ELR (cell line): ENCODE measurements at regions not wholly inside any gene's neighbourhood (a gene's known extent, or its start where the extent isn't known, plus 50 kb on each side); places are given as distances from the start of the nearest gene placed in this dataset.

Experiments
- DNase-seq: peaks from one replicate; pipeline ENCODE4 v3.0.0-alpha.2; 2015; ENCODE audit warnings: low read depth

- DNase-seq, result no peak
Observed at GRCh38 chr3:193874997-193875593, 260.9 kb upstream of the HES1 start.

GRCh38 chr3:193875601-193876321, 260.2 kb upstream of the HES1 start:
- no peak for DNase-seq

- DNase-seq, result no peak
Observed at GRCh38 chr3:193879099-193879863, 256.7 kb upstream of the HES1 start.

- DNase-seq, result no peak
Observed at GRCh38 chr3:193879864-193880242, 256.1 kb upstream of the HES1 start.

- no peak for DNase-seq
Observed at GRCh38 chr3:193882091-193882490, 253.9 kb upstream of the HES1 start.

GRCh38 chr3:193883551-193883950, 252.4 kb upstream of the HES1 start:
- peak; percentile 63 for DNase-seq

GRCh38 chr3:193884027-193884426, 251.9 kb upstream of the HES1 start:
- DNase-seq, result no peak

GRCh38 chr3:193884652-193885051, 251.3 kb upstream of the HES1 start:
- no peak for DNase-seq

- no peak for DNase-seq
Observed at GRCh38 chr3:193885832-193886231, 250.1 kb upstream of the HES1 start.

GRCh38 chr3:193890016-193890897, 245.7 kb upstream of the HES1 start:
- DNase-seq, result no peak

- DNase-seq, result no peak
Observed at GRCh38 chr3:193894121-193894863, 241.7 kb upstream of the HES1 start.

GRCh38 chr3:193895409-193895808, 240.5 kb upstream of the HES1 start:
- no peak for DNase-seq

- DNase-seq, result no peak
Observed at GRCh38 chr3:193896419-193896818, 239.5 kb upstream of the HES1 start.

GRCh38 chr3:193897288-193897687, 238.7 kb upstream of the HES1 start:
- no peak for DNase-seq

- no peak for DNase-seq
Observed at GRCh38 chr3:193897731-193898180, 238.2 kb upstream of the HES1 start.

GRCh38 chr3:193899001-193899400, 236.9 kb upstream of the HES1 start:
- DNase-seq, result no peak

- no peak for DNase-seq
Observed at GRCh38 chr3:193901007-193901406, 234.9 kb upstream of the HES1 start.

GRCh38 chr3:193902607-193903511, 233.1 kb upstream of the HES1 start:
- no peak for DNase-seq

- no peak for DNase-seq
Observed at GRCh38 chr3:193903512-193903817, 232.5 kb upstream of the HES1 start.

- no peak for DNase-seq
Observed at GRCh38 chr3:193903966-193904365, 232.0 kb upstream of the HES1 start.
